SK-N-MC (cell line): ENCODE measurements at regions not wholly inside any gene's neighbourhood (a gene's known extent, or its start where the extent isn't known, plus 50 kb on each side); places are given as distances from the start of the nearest gene placed in this dataset.

ENCODE experiments used
- EZH2 ChIP-seq: fragments of 200-600 bp; sonication (generic); IDR thresholded peaks from one replicate; pipeline ENCODE4 v1.6.1; 2017; ENCODE audit warnings: antibody characterized with exemption
- FOXP2 ChIP-seq: optimal IDR thresholded peaks from 2 replicates; pipeline ENCODE3; 2011; ENCODE audit warnings: mild to moderate bottlenecking, moderate library complexity; ENCODE audit not compliant: insufficient read depth; ENCODE audit errors: extremely low read length, control extremely low read depth
- POLR2AphosphoS5 ChIP-seq: IDR thresholded peaks from 2 replicates; pipeline ENCODE4 v1.6.1; 2012; ENCODE audit warnings: mild to moderate bottlenecking, low read depth, low read length, borderline replicate concordance

DNA sequence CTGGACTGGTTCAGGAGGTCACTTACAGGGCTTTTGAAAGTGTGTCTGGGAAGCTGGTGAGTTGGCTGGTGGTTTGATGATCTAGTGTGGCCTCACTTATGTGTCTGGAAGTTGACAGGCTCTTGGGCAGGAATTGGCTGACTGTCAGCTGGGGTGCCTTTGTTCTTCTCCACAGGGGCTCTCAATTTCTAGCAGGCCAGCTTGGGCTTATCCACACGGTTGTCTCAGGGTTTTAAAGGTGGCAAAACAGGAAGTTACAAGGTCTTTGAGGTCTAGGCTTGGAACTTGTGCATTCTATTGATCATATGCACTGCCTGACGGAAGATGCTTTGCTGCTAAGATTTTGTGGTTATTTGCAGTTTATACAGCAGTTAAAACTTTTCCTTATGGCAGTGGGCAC is 52.0 kb upstream of the CELF4 start:
- no peak for TF ChIP-seq POLR2AphosphoS5
- no peak for TF ChIP-seq EZH2
- no peak for TF ChIP-seq FOXP2
